ENCODE measurements at regions not wholly inside any gene's neighbourhood (a gene's known extent, or its start where the extent isn't known, plus 50 kb on each side); places are given as distances from the start of the nearest gene placed in this dataset.
"Not testable (repeated sequence)": the region's sequence is repeated elsewhere in the genome, so short reads cannot be mapped to it uniquely, and the experiment has no call there.

DNA sequence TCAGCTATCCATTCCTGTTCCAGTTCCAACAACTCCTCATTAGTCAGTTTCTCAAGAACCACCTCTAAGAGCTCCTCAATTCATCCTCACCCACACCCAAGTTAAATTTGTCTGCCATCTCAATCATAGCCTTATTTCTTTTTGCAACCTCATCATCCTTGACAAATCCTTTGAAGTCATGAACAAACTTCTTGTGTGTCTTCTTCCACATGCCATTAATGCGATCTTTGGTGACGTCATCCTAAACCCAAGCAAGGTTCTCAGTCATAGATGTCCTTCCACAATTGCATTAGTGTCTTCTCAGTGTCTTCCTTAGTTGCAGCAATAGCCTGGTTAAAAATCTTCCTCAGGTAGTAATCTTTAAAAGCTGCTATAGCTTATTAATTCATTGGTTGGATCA lies 71.2 kb upstream of the FSIP2 start:
- no peak for DNase-seq

DNA sequence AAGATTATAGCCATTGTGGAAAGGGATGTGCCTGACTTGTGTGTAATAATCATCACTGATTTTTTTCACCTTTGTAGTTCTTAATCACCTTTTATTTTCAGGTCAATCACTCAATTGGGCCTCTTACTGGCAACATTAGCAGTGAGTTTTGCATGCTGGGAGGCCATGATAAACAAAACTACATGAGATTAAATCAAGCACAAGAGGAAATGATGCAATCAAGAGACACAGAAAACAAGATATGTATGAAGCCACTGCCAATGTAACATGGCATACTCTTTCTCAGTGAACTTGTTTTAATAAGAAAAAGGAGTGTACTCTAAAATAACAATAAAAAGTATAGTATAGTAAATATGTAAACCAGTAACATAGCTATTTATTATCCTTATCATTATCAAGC lies 69.9 kb upstream of the FSIP2 start:
- DNase-seq: no peak

DNA sequence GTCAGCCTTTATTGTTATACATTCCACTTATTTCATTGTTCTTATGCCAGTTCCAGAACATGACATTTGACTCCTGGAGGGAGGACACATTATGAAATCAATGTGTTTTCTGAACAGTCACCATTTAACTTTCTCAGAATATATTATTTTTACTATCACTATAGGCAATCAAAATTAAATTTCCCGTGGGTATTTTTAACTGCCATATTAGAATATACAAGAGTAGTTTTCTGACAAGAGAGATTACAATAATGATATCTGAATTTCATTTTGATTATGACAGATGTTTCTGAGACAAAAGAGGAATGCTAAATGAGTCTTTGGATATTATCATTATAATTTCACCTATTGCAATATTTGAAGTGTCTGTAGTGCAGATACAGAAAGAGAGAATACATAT lies 64.4 kb upstream of the FSIP2 start:
- DNase-seq: no peak

DNA sequence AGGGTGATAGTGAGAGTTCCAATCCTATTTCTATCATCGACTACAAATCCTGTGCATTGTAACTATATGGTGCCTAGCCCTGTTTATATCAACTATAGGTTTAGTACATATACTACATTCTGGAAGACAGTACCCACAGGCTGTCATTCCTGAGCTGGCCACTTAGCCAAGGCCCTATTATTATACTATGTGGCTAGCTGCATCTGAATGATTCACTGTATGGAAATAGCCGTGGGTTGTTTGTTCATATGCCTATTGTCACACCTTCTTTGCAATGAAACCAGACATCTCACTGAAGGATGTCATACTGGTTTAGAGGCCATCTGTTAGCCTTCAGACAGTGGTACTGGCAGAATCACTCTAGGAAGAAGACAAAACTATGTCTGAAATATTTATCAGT lies 62.3 kb upstream of the FSIP2 start:
- no peak for DNase-seq

DNA sequence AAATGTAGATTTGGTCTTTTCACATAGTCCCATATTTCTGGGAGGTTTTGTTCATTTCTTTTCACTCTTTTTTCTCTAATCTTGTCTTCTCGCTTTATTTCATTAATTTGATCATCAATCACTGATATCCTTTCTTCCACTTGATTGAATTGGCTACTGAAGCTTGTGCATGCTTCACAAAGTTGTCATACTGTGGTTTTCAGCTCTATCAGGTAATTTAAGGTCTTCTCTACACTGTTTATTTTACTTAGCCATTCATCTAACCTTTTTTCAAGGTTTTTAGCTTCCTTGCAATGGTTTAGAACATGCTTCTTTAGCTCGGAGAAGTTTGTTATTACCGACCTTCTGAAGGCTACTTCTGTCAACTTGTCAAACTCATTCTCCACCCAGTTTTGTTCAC lies 51.6 kb upstream of the FSIP2 start:
- DNase-seq: not testable (repeated sequence)

DNA sequence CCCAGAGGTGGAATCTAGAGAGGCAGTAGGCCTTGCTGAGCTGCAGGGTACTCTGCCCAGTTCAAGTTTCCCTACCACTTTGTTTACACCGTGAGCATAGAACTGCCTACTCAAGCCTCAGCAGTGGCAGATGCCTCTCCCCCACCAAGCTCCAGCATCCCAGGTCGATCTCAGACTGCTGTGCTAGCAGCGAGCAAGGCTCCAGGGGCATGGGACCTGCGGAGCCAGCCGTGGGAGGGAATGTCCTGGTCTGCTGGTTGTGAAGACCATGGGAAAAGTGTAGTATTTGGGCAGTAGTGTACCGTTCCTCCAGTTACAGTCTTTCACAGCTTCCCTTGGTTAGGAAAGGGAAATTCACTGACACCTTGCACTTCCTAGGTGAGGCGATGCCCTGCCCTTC lies 50.6 kb upstream of the FSIP2 start:
- DNase-seq: no peak
